ENCODE measurements at regions not wholly inside any gene's neighbourhood (a gene's known extent, or its start where the extent isn't known, plus 50 kb on each side); places are given as distances from the start of the nearest gene placed in this dataset.

GRCh38 chr4:38409852-38410251 is 254.1 kb upstream of the KLF3 start:
- Histone ChIP-seq H3K4me3 (ENCODE audit: low read length) (no peak overlapping the region), H3K4me2 (ENCODE audit: low read length) (no peak overlapping the region), H3K27ac (ENCODE audit: low read length) (no peak overlapping the region), H3K27me3 (ENCODE audit: low read depth, low read length) (peaks cover 6% of the 10 kb centered on the region; the same call in 1 of the 2 replicates), H3K9ac (ENCODE audit: low read length) (no peak overlapping the region), H3K36me3 (replicated peaks; ENCODE audit: low read depth, low read length) (no peaks in the 10 kb centered on the region), H2AFZ (ENCODE audit: low read depth, low read length) (no peak overlapping the region), H3K9me3 (ENCODE audit: insufficient read depth, low read length) (no peaks in the 10 kb centered on the region), H3K4me1 (ENCODE audit: low read length) (no peaks in the 10 kb centered on the region), H3K79me2 (ENCODE audit: low read length) (no peaks in the 10 kb centered on the region), H4K20me1 (ENCODE audit: insufficient read depth, low read length) (no peaks in the 10 kb centered on the region)
- TF ChIP-seq CTCF (IDR thresholded peaks at IDR 0.05; ENCODE audit: low read depth, low read length) (no peak), EZH2phosphoT487 (IDR thresholded peaks at IDR 0.05; ENCODE audit: low read depth) (no peak)

- H3K9ac ChIP-seq (ENCODE audit: low read length) = no peak overlapping the region
- H3K9me3 ChIP-seq (ENCODE audit: insufficient read depth, low read length) = no peaks in the 10 kb centered on the region
- no peak overlapping the region for H3K27ac ChIP-seq (ENCODE audit: low read length)
- H3K4me1 ChIP-seq (ENCODE audit: low read length) = no peaks in the 10 kb centered on the region
- H3K79me2 ChIP-seq (ENCODE audit: low read length) = no peaks in the 10 kb centered on the region
- H2AFZ ChIP-seq (ENCODE audit: low read depth, low read length) = no peak overlapping the region
- H3K36me3 ChIP-seq (replicated peaks; ENCODE audit: low read depth, low read length) = no peaks in the 10 kb centered on the region
- H3K4me2 ChIP-seq (ENCODE audit: low read length) = no peak overlapping the region
- H3K4me3 ChIP-seq (ENCODE audit: low read length) = no peak overlapping the region
- no peaks in the 10 kb centered on the region for H4K20me1 ChIP-seq (ENCODE audit: insufficient read depth, low read length)
- H3K27me3 ChIP-seq (ENCODE audit: low read depth, low read length) = peaks cover 9% of the 10 kb centered on the region; the same call in 1 of the 2 replicates
- TF ChIP-seq EZH2phosphoT487 (IDR thresholded peaks at IDR 0.05; ENCODE audit: low read depth) = no peak
These were observed 252.9 kb upstream of the KLF3 start for GRCh38 chr4:38411092-38411491.

GRCh38 chr4:38411981-38412536 is 251.9 kb upstream of the KLF3 start:
- no peak for TF ChIP-seq CTCF (IDR thresholded peaks at IDR 0.05; ENCODE audit: low read depth, low read length)
- no peak for TF ChIP-seq EZH2phosphoT487 (IDR thresholded peaks at IDR 0.05; ENCODE audit: low read depth)
- no peaks in the 10 kb centered on the region for H3K36me3 ChIP-seq (replicated peaks; ENCODE audit: low read depth, low read length)
- H4K20me1 ChIP-seq (ENCODE audit: insufficient read depth, low read length) = no peaks in the 10 kb centered on the region
- no peak overlapping the region for H3K4me2 ChIP-seq (ENCODE audit: low read length)
- no peak overlapping the region for H3K27ac ChIP-seq (ENCODE audit: low read length)
- H2AFZ ChIP-seq (ENCODE audit: low read depth, low read length) = no peak overlapping the region
- H3K79me2 ChIP-seq (ENCODE audit: low read length) = no peaks in the 10 kb centered on the region
- H3K27me3 ChIP-seq (ENCODE audit: low read depth, low read length) = peaks cover 9% of the 10 kb centered on the region; the same call in 1 of the 2 replicates
- no peaks in the 10 kb centered on the region for H3K9me3 ChIP-seq (ENCODE audit: insufficient read depth, low read length)
- no peaks in the 10 kb centered on the region for H3K4me1 ChIP-seq (ENCODE audit: low read length)
- H3K9ac ChIP-seq (ENCODE audit: low read length) = no peak overlapping the region
- H3K4me3 ChIP-seq (ENCODE audit: low read length) = no peak overlapping the region

GRCh38 chr4:38413524-38414341 is 250.3 kb upstream of the KLF3 start:
- no peaks in the 10 kb centered on the region for H3K79me2 ChIP-seq (ENCODE audit: low read length)
- H3K27ac ChIP-seq (ENCODE audit: low read length) = no peak overlapping the region
- H3K4me3 ChIP-seq (ENCODE audit: low read length) = no peak overlapping the region
- H3K4me1 ChIP-seq (ENCODE audit: low read length) = no peaks in the 10 kb centered on the region
- no peak overlapping the region for H3K9ac ChIP-seq (ENCODE audit: low read length)
- TF ChIP-seq CTCF (IDR thresholded peaks at IDR 0.05; ENCODE audit: low read depth, low read length) (no peak), EZH2phosphoT487 (IDR thresholded peaks at IDR 0.05; ENCODE audit: low read depth) (no peak)
- H2AFZ ChIP-seq (ENCODE audit: low read depth, low read length) = no peak overlapping the region
- no peaks in the 10 kb centered on the region for H3K9me3 ChIP-seq (ENCODE audit: insufficient read depth, low read length)
- peaks cover 5% of the 10 kb centered on the region; the same call in 1 of the 2 replicates for H3K27me3 ChIP-seq (ENCODE audit: low read depth, low read length)
- no peaks in the 10 kb centered on the region for H4K20me1 ChIP-seq (ENCODE audit: insufficient read depth, low read length)
- no peaks in the 10 kb centered on the region for H3K36me3 ChIP-seq (replicated peaks; ENCODE audit: low read depth, low read length)
- H3K4me2 ChIP-seq (ENCODE audit: low read length) = no peak overlapping the region
